GM23338 (cell line): ENCODE measurements at regions not wholly inside any gene's neighbourhood (a gene's known extent, or its start where the extent isn't known, plus 50 kb on each side); places are given as distances from the start of the nearest gene placed in this dataset.

Experiments
- ATAC-seq: fragments of 200-7000 bp; cut with Tn5 transposase; 3 replicates; pipeline ENCODE4 v1.9.1; 2020
- DNase-seq: peaks from one replicate; pipeline ENCODE4 v3.0.0-alpha.2; 2015; ENCODE audit warnings: low spot score
- H2AFZ ChIP-seq: fragments of 200-600 bp; sonication (generic); 2 replicates; pipeline ENCODE4 v1.8.0; 2016; ENCODE audit warnings: antibody characterized with exemption, mild to moderate bottlenecking, moderate library complexity
- H3F3A ChIP-seq: fragments of 200-600 bp; sonication (generic); replicated peaks from 2 replicates; pipeline ENCODE4 v1.8.0; 2017; ENCODE audit warnings: antibody characterized with exemption, mixed run types, low read depth
- H3K27ac ChIP-seq: fragments of 200-600 bp; sonication (generic); 2 replicates; pipeline ENCODE4 v1.6.1; 2016; ENCODE audit warnings: low read depth
- H3K27me3 ChIP-seq: fragments of 200-600 bp; sonication (generic); 2 replicates; pipeline ENCODE4 v1.8.0; 2016; ENCODE audit warnings: mild to moderate bottlenecking, mixed run types, moderate library complexity; ENCODE audit not compliant: insufficient read depth
- H3K36me3 ChIP-seq: fragments of 200-600 bp; sonication (generic); 2 replicates; pipeline ENCODE4 v1.8.0; 2016; ENCODE audit warnings: mild to moderate bottlenecking; ENCODE audit not compliant: insufficient read depth
- H3K4me1 ChIP-seq: fragments of 200-600 bp; sonication (generic); 2 replicates; pipeline ENCODE4 v1.8.0; 2016; ENCODE audit warnings: mild to moderate bottlenecking, moderate library complexity; ENCODE audit not compliant: insufficient read depth
- H3K4me2 ChIP-seq: fragments of 200-600 bp; sonication (generic); 2 replicates; pipeline ENCODE4 v1.7.1; 2017; ENCODE audit warnings: mixed run types
- H3K4me3 ChIP-seq: fragments of 200-600 bp; sonication (generic); 2 replicates; pipeline ENCODE4 v1.6.1; 2016; ENCODE audit warnings: mixed run types
- H3K79me2 ChIP-seq: fragments of 200-600 bp; sonication (generic); replicated peaks from 2 replicates; pipeline ENCODE4 v1.8.0; 2017; ENCODE audit warnings: mild to moderate bottlenecking; ENCODE audit not compliant: insufficient read depth
- H3K9me2 ChIP-seq: fragments of 200-600 bp; sonication (generic); 2 replicates; pipeline ENCODE4 v1.8.0; 2017; ENCODE audit not compliant: insufficient read depth
- H4K20me1 ChIP-seq: fragments of 200-600 bp; sonication (generic); replicated peaks from 2 replicates; pipeline ENCODE4 v1.8.0; 2017; ENCODE audit warnings: mild to moderate bottlenecking; ENCODE audit not compliant: insufficient read depth
- H3K27ac Mint-ChIP-seq: 2 replicates; pipeline ENCODE4 v1.8.0; 2020; ENCODE audit warnings: inconsistent platforms, mild to moderate bottlenecking, moderate library complexity, mixed read lengths
- H3K27me3 Mint-ChIP-seq: 3 replicates; pipeline ENCODE4 v1.8.0; 2022; ENCODE audit warnings: low read depth, mild to moderate bottlenecking, moderate library complexity, mixed read lengths, inconsistent platforms; ENCODE audit not compliant: insufficient read depth, poor library complexity
- H3K36me3 Mint-ChIP-seq: 3 replicates; pipeline ENCODE4 v1.8.0; 2021; ENCODE audit warnings: low read depth, mild to moderate bottlenecking, inconsistent platforms, moderate library complexity, mixed read lengths
- H3K4me1 Mint-ChIP-seq: 3 replicates; pipeline ENCODE4 v1.8.0; 2020; ENCODE audit warnings: mild to moderate bottlenecking, inconsistent platforms, mixed read lengths
- H3K4me3 Mint-ChIP-seq: 3 replicates; pipeline ENCODE4 v1.8.0; 2021; ENCODE audit warnings: moderate library complexity, mild to moderate bottlenecking, inconsistent platforms, mixed read lengths
- H3K9me3 Mint-ChIP-seq: 3 replicates; pipeline ENCODE4 v1.8.0; 2020; ENCODE audit warnings: moderate library complexity, mild to moderate bottlenecking, inconsistent platforms, mixed read lengths
- CREB1 ChIP-seq: fragments of 250-450 bp; sonication (Bioruptor Pico); IDR thresholded peaks from 2 replicates; pipeline ENCODE4 v1.5.0; 2020; ENCODE audit warnings: low read depth, mild to moderate bottlenecking, moderate library complexity
- ETS1 ChIP-seq: IDR thresholded peaks from 2 replicates; pipeline ENCODE4 v1.6.1; 2016; ENCODE audit warnings: antibody characterized with exemption
- EZH2 ChIP-seq: fragments of 200-600 bp; sonication (generic); IDR thresholded peaks from one replicate; pipeline ENCODE4 v1.8.0; 2017; ENCODE audit warnings: antibody characterized with exemption, mild to moderate bottlenecking, low read depth; ENCODE audit not compliant: unreplicated experiment
- EZH2phosphoT487 ChIP-seq: fragments of 200-600 bp; sonication (generic); IDR thresholded peaks from one replicate; pipeline ENCODE4 v1.8.1; 2018; ENCODE audit warnings: antibody characterized with exemption; ENCODE audit not compliant: unreplicated experiment
- JUNB ChIP-seq: IDR thresholded peaks from one replicate; pipeline ENCODE4 v1.6.1; 2016; ENCODE audit warnings: antibody characterized with exemption; ENCODE audit not compliant: unreplicated experiment
- NANOG ChIP-seq: IDR thresholded peaks from 2 replicates; pipeline ENCODE4 v1.6.1; 2016; ENCODE audit warnings: antibody characterized with exemption, borderline replicate concordance
- POLR2AphosphoS5 ChIP-seq: IDR thresholded peaks from 2 replicates; pipeline ENCODE4 v1.6.1; 2016; ENCODE audit warnings: antibody characterized with exemption, low read depth
- STAT1 ChIP-seq: IDR thresholded peaks from one replicate; pipeline ENCODE4 v1.6.1; 2016; ENCODE audit warnings: antibody characterized with exemption; ENCODE audit not compliant: unreplicated experiment
- ZNF114 ChIP-seq: fragments of 250-450 bp; sonication (Bioruptor Pico); IDR thresholded peaks from 2 replicates; pipeline ENCODE4 v1.5.0; 2020; ENCODE audit warnings: mild to moderate bottlenecking, moderate library complexity
- ZNF331 ChIP-seq: fragments of 250-450 bp; sonication (Bioruptor Pico); IDR thresholded peaks from 2 replicates; pipeline ENCODE4 v1.5.0; 2020; ENCODE audit warnings: low read depth, mild to moderate bottlenecking, moderate library complexity
- TF ChIP-seq, protein P1 (sequence below): IDR thresholded peaks from one replicate; pipeline ENCODE4 v1.6.1; 2018; ENCODE audit warnings: antibody characterized with exemption; ENCODE audit not compliant: unreplicated experiment
- TF ChIP-seq, protein P2 (sequence below): fragments of 250-450 bp; sonication (Bioruptor Pico); IDR thresholded peaks from 2 replicates; pipeline ENCODE4 v1.5.0; 2020; ENCODE audit warnings: mild to moderate bottlenecking, moderate library complexity
- TF ChIP-seq, protein P3 (sequence below), 2 experiments: fragments of 200-600 bp in 1 of 2; sonication (generic) in 1 of 2; conservative IDR thresholded peaks; 2 replicates each; pipeline versions ENCODE4 v1.5.1 to v1.6.1; 2016 to 2017; ENCODE audit warnings: antibody characterized with exemption in 2 of 2, low read depth in 2 of 2, mild to moderate bottlenecking in 2 of 2, moderate library complexity in 1 of 2

DNA sequence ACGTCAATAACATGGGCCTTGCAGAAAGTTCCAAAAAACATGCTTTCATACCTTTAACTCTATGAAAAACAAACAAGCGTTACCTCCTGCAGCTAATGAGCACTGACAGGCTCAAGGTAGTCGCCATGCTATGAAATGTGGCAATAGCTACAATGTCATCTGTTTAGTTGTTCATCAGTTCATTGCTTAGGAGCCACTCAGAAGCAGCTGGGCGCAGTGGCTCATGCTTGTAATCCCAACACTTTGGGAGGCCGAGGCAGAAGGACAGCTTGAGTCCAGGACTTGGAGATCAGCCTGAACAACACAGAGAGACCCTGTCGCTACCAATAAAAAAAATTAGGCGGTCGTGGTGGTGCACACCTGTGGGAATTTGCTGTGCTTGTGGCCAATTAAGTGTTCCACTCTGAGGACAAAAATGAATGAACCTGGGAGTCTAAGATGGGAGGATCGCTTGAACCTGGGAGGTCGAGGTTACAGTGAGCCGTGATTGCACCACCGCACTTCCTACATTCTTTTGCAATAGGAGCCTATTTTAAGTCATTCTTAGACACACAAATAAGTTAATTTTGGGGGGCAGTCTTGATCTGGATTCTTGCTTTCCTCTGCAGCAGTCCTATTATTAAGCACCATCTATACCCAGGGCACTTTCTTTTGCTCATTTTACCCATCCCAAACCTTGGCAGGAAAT, 276.2 kb upstream of the KLF14 start:
- Mint-ChIP-seq H3K27me3 (peaks cover 4% of the 10 kb centered on the region), H3K9me3 (peaks cover 3% of the 10 kb centered on the region; the same call in 1 of the 3 replicates), H3K4me3 (no peak overlapping the region), H3K36me3 (peaks cover 4% of the 10 kb centered on the region), H3K27ac (peak overlapping the region; percentile 8; the same call in 1 of the 2 replicates), H3K4me1 (peaks cover 29% of the 10 kb centered on the region)
- Histone ChIP-seq H3F3A (no peaks in the 10 kb centered on the region), H3K9me2 (no peaks in the 10 kb centered on the region), H3K36me3 (no peaks in the 10 kb centered on the region), H3K4me2 (no peak overlapping the region), H3K27me3 (no peaks in the 10 kb centered on the region), H3K27ac (no peak overlapping the region), H2AFZ (no peak overlapping the region), H3K4me1 (peaks cover 22% of the 10 kb centered on the region), H3K4me3 (no peak overlapping the region), H4K20me1 (no peaks in the 10 kb centered on the region), H3K79me2 (peaks cover 8% of the 10 kb centered on the region)
- DNase-seq (no peak), ATAC-seq (no peak)
- TF ChIP-seq STAT1 (no peak), ZNF331 (CRISPR knock-in tag) (no peak), ZNF114 (CRISPR knock-in tag) (no peak), EZH2phosphoT487 (no peak), EZH2 (no peak), NANOG (no peak), CREB1 (CRISPR knock-in tag) (no peak), ETS1 (no peak), JUNB (no peak), POLR2AphosphoS5 (no peak)
- TF ChIP-seq, protein P1, sequence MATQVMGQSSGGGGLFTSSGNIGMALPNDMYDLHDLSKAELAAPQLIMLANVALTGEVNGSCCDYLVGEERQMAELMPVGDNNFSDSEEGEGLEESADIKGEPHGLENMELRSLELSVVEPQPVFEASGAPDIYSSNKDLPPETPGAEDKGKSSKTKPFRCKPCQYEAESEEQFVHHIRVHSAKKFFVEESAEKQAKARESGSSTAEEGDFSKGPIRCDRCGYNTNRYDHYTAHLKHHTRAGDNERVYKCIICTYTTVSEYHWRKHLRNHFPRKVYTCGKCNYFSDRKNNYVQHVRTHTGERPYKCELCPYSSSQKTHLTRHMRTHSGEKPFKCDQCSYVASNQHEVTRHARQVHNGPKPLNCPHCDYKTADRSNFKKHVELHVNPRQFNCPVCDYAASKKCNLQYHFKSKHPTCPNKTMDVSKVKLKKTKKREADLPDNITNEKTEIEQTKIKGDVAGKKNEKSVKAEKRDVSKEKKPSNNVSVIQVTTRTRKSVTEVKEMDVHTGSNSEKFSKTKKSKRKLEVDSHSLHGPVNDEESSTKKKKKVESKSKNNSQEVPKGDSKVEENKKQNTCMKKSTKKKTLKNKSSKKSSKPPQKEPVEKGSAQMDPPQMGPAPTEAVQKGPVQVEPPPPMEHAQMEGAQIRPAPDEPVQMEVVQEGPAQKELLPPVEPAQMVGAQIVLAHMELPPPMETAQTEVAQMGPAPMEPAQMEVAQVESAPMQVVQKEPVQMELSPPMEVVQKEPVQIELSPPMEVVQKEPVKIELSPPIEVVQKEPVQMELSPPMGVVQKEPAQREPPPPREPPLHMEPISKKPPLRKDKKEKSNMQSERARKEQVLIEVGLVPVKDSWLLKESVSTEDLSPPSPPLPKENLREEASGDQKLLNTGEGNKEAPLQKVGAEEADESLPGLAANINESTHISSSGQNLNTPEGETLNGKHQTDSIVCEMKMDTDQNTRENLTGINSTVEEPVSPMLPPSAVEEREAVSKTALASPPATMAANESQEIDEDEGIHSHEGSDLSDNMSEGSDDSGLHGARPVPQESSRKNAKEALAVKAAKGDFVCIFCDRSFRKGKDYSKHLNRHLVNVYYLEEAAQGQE: no peak
- TF ChIP-seq, protein P2, sequence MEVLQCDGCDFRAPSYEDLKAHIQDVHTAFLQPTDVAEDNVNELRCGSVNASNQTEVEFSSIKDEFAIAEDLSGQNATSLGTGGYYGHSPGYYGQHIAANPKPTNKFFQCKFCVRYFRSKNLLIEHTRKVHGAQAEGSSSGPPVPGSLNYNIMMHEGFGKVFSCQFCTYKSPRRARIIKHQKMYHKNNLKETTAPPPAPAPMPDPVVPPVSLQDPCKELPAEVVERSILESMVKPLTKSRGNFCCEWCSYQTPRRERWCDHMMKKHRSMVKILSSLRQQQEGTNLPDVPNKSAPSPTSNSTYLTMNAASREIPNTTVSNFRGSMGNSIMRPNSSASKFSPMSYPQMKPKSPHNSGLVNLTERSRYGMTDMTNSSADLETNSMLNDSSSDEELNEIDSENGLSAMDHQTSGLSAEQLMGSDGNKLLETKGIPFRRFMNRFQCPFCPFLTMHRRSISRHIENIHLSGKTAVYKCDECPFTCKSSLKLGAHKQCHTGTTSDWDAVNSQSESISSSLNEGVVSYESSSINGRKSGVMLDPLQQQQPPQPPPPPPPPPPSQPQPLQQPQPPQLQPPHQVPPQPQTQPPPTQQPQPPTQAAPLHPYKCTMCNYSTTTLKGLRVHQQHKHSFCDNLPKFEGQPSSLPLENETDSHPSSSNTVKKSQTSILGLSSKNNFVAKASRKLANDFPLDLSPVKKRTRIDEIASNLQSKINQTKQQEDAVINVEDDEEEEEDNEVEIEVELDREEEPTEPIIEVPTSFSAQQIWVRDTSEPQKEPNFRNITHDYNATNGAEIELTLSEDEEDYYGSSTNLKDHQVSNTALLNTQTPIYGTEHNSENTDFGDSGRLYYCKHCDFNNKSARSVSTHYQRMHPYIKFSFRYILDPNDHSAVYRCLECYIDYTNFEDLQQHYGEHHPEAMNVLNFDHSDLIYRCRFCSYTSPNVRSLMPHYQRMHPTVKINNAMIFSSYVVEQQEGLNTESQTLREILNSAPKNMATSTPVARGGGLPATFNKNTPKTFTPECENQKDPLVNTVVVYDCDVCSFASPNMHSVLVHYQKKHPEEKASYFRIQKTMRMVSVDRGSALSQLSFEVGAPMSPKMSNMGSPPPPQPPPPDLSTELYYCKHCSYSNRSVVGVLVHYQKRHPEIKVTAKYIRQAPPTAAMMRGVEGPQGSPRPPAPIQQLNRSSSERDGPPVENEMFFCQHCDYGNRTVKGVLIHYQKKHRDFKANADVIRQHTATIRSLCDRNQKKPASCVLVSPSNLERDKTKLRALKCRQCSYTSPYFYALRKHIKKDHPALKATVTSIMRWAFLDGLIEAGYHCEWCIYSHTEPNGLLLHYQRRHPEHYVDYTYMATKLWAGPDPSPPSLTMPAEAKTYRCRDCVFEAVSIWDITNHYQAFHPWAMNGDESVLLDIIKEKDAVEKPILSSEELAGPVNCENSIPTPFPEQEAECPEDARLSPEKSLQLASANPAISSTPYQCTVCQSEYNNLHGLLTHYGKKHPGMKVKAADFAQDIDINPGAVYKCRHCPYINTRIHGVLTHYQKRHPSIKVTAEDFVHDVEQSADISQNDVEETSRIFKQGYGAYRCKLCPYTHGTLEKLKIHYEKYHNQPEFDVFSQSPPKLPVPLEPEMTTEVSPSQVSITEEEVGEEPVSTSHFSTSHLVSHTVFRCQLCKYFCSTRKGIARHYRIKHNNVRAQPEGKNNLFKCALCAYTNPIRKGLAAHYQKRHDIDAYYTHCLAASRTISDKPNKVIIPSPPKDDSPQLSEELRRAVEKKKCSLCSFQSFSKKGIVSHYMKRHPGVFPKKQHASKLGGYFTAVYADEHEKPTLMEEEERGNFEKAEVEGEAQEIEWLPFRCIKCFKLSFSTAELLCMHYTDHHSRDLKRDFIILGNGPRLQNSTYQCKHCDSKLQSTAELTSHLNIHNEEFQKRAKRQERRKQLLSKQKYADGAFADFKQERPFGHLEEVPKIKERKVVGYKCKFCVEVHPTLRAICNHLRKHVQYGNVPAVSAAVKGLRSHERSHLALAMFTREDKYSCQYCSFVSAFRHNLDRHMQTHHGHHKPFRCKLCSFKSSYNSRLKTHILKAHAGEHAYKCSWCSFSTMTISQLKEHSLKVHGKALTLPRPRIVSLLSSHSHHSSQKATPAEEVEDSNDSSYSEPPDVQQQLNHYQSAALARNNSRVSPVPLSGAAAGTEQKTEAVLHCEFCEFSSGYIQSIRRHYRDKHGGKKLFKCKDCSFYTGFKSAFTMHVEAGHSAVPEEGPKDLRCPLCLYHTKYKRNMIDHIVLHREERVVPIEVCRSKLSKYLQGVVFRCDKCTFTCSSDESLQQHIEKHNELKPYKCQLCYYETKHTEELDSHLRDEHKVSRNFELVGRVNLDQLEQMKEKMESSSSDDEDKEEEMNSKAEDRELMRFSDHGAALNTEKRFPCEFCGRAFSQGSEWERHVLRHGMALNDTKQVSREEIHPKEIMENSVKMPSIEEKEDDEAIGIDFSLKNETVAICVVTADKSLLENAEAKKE: no peak
- TF ChIP-seq, protein P3, sequence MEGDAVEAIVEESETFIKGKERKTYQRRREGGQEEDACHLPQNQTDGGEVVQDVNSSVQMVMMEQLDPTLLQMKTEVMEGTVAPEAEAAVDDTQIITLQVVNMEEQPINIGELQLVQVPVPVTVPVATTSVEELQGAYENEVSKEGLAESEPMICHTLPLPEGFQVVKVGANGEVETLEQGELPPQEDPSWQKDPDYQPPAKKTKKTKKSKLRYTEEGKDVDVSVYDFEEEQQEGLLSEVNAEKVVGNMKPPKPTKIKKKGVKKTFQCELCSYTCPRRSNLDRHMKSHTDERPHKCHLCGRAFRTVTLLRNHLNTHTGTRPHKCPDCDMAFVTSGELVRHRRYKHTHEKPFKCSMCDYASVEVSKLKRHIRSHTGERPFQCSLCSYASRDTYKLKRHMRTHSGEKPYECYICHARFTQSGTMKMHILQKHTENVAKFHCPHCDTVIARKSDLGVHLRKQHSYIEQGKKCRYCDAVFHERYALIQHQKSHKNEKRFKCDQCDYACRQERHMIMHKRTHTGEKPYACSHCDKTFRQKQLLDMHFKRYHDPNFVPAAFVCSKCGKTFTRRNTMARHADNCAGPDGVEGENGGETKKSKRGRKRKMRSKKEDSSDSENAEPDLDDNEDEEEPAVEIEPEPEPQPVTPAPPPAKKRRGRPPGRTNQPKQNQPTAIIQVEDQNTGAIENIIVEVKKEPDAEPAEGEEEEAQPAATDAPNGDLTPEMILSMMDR (conservative IDR thresholded peaks at IDR 0.05; ENCODE audit: low read depth in 2 of 2): no peak
